ENCODE measurements at regions not wholly inside any gene's neighbourhood (a gene's known extent, or its start where the extent isn't known, plus 50 kb on each side); places are given as distances from the start of the nearest gene placed in this dataset.
"Not testable (repeated sequence)": the region's sequence is repeated elsewhere in the genome, so short reads cannot be mapped to it uniquely, and the experiment has no call there.

DNA sequence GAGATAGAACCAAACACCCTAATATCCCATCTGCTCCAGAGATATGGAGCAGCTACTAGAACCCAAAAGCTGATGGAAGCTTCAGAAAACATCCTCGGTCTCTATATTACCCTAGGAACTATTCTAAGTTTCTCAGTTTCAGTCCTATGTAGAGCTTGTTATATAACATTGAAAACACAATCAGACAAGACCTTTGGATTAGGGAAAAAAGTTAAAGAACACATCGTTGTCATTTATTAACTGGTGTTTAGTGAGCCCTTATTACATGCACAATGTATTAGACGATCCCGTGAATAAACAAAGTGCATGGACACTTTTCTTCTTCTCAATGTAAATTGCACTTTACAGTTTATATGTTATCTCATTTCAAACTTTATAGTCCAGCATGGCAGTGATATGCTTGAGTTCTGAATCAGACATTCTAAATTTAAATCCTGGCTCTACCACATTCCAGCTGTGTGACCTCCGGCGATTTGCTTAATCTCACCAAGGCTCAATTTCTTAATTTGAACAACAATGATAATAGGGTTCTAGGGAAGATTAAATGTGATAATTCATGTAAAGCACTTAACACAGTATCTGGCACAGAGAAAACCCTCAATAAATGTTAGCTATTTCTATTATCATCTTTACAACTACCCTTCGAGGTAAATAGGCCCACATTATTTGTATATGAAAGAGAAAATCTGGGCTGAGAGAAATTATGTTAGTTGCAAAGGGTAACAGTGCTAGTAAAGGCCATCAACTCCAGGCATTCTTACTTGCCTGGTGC is 83.6 kb upstream of the PIK3C3 start:
- TF ChIP-seq EP300 (IDR thresholded peaks at IDR 0.05) (no peak), POLR2A (IDR thresholded peaks at IDR 0.05) (no peak)
- TF ChIP-seq, protein P1, sequence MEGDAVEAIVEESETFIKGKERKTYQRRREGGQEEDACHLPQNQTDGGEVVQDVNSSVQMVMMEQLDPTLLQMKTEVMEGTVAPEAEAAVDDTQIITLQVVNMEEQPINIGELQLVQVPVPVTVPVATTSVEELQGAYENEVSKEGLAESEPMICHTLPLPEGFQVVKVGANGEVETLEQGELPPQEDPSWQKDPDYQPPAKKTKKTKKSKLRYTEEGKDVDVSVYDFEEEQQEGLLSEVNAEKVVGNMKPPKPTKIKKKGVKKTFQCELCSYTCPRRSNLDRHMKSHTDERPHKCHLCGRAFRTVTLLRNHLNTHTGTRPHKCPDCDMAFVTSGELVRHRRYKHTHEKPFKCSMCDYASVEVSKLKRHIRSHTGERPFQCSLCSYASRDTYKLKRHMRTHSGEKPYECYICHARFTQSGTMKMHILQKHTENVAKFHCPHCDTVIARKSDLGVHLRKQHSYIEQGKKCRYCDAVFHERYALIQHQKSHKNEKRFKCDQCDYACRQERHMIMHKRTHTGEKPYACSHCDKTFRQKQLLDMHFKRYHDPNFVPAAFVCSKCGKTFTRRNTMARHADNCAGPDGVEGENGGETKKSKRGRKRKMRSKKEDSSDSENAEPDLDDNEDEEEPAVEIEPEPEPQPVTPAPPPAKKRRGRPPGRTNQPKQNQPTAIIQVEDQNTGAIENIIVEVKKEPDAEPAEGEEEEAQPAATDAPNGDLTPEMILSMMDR (IDR thresholded peaks at IDR 0.05): no peak
- H3K27me3 ChIP-seq: no peaks in the 10 kb centered on the region
- 70 to 86% (median 76%) methylated on average over 7 of the region's 7 CpGs for WGBS, 3 donors
- intact Hi-C loops (cut with DNase I): no loop called here
- no peaks in the 10 kb centered on the region for H3K9me3 ChIP-seq
- no peaks in the 10 kb centered on the region for H3K4me1 ChIP-seq (ENCODE audit: insufficient read depth)
- H3K36me3 ChIP-seq: no peaks in the 10 kb centered on the region
- no peak overlapping the region for H3K27ac ChIP-seq
- DNase-seq: no peak
- no peak overlapping the region for H3K4me3 ChIP-seq

DNA sequence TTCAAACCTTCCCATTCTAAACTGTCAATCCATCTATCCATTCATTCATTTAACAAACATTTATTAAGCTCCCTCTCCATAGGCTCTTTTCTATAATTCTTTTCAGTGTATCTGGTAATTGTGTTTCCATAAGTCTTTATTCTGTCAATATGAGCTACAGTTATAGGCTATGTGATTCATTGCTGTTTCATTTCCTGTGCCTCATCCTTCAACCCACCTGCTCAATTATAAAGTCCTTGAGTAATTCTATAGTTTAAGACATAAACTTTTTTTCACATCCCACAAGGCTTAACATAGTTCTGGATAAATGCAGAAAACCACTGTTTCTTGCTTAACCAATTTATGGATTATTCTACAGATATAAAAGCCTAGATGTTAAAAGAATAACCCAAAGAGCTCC is 84.2 kb upstream of the PIK3C3 start:
- TF ChIP-seq, protein P1 (IDR thresholded peaks at IDR 0.05): no peak
- Histone ChIP-seq H3K27me3 (no peaks in the 10 kb centered on the region), H3K27ac (no peak overlapping the region), H3K36me3 (no peaks in the 10 kb centered on the region), H3K9me3 (no peaks in the 10 kb centered on the region), H3K4me1 (ENCODE audit: insufficient read depth) (no peaks in the 10 kb centered on the region), H3K4me3 (no peak overlapping the region)
- intact Hi-C loops (cut with DNase I): no loop called here
- DNase-seq: no peak

DNA sequence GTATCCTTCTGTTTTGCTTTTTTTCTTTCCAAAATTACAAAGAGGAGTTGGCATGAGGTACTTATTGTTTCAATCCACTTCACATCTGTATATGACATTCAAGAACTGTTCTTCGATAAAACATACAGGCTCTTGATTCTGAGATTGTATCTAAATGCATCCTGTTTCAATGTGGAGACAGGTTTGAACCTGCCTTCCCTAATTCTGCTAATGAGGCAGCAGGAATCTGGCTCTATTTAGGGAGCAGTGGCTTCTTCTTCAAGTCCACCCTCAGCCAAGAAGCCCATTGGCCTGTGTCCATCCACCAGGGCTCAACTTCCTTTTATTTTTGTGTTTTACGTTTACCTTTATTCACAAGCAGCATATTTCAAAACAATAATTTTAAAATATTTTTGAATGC is 84.8 kb upstream of the PIK3C3 start:
- intact Hi-C loops (cut with DNase I): no loop called here
- 55 to 67% (median 57%) methylated on average over 2 of the region's 2 CpGs for WGBS, 3 donors
- DNase-seq: no peak
- Histone ChIP-seq H3K4me1 (ENCODE audit: insufficient read depth) (no peaks in the 10 kb centered on the region), H3K36me3 (no peaks in the 10 kb centered on the region), H3K9me3 (no peaks in the 10 kb centered on the region), H3K4me3 (no peak overlapping the region), H3K27me3 (no peaks in the 10 kb centered on the region), H3K27ac (no peak overlapping the region)
- TF ChIP-seq, protein P1 (IDR thresholded peaks at IDR 0.05): no peak
- TF ChIP-seq EP300 (IDR thresholded peaks at IDR 0.05): no peak
- TF ChIP-seq POLR2A (IDR thresholded peaks at IDR 0.05): no peak

DNA sequence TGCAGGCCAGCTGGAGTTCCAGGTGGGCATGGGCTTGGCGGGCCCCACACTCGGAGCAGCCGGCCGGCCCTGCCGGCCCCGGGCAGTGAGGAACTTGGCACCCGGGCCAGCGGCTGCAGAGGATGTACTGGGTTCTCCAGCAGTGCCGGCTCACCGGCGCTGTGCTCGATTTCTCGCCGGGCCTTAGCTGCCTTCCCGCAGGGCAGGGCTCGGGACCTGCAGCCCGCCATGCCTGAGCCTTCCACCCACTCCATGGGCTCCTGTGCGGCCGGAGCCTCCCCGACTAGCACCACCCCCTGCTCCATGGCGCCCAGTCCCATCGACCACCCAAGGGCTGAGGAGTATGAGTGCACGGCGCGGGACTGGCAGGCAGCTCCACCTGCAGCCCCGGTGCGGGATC is 89.2 kb upstream of the PIK3C3 start:
- DNase-seq; H3K27ac ChIP-seq; H3K36me3 ChIP-seq; intact Hi-C loops (cut with DNase I); H3K4me1 ChIP-seq (ENCODE audit: insufficient read depth); H3K27me3 ChIP-seq; H3K4me3 ChIP-seq; H3K9me3 ChIP-seq: not testable (repeated sequence)
- 94 to 95% (median 95%) methylated on average over 20 to 27 of the region's 27 CpGs for WGBS, 3 donors

DNA sequence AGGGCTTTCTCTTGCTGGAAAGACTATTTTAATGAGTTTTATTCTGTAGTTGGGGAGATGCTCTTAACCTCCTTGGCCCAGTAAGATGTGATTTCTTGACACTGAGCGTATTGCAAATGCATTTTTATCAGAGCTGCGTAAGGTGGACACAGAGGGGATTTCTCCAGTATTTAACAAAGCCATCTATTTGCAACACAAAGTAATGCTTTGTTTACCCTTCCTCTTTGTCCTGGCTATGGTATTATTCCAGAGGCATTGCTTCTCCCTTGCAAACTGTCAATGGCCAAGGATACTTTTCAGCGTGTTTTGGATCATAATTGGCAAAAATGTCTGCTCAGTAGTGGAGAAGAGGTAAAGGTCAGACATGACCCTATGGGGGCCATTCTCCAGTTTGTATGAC is 90.8 kb upstream of the PIK3C3 start:
- Histone ChIP-seq H3K9me3 (no peaks in the 10 kb centered on the region), H3K27ac (no peak overlapping the region), H3K4me3 (no peak overlapping the region), H3K27me3 (no peaks in the 10 kb centered on the region), H3K36me3 (no peaks in the 10 kb centered on the region), H3K4me1 (ENCODE audit: insufficient read depth) (no peaks in the 10 kb centered on the region)
- no peak for DNase-seq
- TF ChIP-seq POLR2A (IDR thresholded peaks at IDR 0.05) (no peak), EP300 (IDR thresholded peaks at IDR 0.05) (no peak)
- TF ChIP-seq, protein P1 (IDR thresholded peaks at IDR 0.05): no peak
- intact Hi-C loops (cut with DNase I): no loop called here
- WGBS, 3 donors: 76 to 85% (median 81%) methylated on average over 3 of the region's 3 CpGs

Measured in ovary (tissue), 7 donors.